ENCODE measurements at regions not wholly inside any gene's neighbourhood (a gene's known extent, or its start where the extent isn't known, plus 50 kb on each side); places are given as distances from the start of the nearest gene placed in this dataset.

DNA sequence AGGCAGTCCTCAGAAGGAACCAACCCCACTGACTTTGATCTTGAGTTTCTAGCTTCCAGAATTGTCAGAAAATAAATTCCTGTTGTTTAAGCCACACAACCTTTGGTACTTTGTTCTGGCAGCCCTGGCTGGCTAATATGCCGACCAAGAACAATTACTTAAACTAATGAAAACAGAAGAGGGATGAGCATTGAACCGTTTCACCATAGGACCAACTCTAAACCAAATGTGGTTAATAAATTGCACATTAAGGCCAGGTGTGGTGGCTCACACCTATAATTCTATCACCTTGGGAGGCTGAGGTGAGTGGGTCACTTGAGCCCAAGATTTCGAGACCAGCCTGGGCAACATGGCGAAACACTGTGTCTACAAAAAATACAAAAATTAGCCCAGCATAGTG, 160.9 kb upstream of the RAI14 start:
- TF ChIP-seq, protein P1, sequence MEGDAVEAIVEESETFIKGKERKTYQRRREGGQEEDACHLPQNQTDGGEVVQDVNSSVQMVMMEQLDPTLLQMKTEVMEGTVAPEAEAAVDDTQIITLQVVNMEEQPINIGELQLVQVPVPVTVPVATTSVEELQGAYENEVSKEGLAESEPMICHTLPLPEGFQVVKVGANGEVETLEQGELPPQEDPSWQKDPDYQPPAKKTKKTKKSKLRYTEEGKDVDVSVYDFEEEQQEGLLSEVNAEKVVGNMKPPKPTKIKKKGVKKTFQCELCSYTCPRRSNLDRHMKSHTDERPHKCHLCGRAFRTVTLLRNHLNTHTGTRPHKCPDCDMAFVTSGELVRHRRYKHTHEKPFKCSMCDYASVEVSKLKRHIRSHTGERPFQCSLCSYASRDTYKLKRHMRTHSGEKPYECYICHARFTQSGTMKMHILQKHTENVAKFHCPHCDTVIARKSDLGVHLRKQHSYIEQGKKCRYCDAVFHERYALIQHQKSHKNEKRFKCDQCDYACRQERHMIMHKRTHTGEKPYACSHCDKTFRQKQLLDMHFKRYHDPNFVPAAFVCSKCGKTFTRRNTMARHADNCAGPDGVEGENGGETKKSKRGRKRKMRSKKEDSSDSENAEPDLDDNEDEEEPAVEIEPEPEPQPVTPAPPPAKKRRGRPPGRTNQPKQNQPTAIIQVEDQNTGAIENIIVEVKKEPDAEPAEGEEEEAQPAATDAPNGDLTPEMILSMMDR (IDR thresholded peaks at IDR 0.05), result no peak
- no peak for TF ChIP-seq POLR2A (IDR thresholded peaks at IDR 0.05)

All from ovary (tissue), 3 donors.